Pancreas (tissue), 10 donors: ENCODE measurements at regions not wholly inside any gene's neighbourhood (a gene's known extent, or its start where the extent isn't known, plus 50 kb on each side); places are given as distances from the start of the nearest gene placed in this dataset.

Experiments
- ATAC-seq, 4 donors: fragments of 200-7000 bp; cut with Tn5 transposase; one replicate each; pipeline versions ENCODE4 v1.8.0 to v1.9.1; 2020; ENCODE audit warnings: mild to moderate bottlenecking in 4 of 4, moderate library complexity in 4 of 4
- DNase-seq, 6 donors: peaks; one replicate each; pipeline ENCODE4 v3.0.0-alpha.2; 2020
- FAIRE-seq: peaks from 2 replicates; lab custom pipeline; 2012; peaks lifted over from hg19 to GRCh38; lab: Jason Lieb, UNC
- H3K27ac ChIP-seq, 4 donors: fragments of 200-600 bp; sonication (generic); 1 replicate in 3 of 4; 2 replicates in 1 of 4; pipeline versions ENCODE4 v1.5.0 to v1.8.0; 2020
- H3K27me3 ChIP-seq, 4 donors: fragments of 200-600 bp; one replicate each; pipeline ENCODE4 v1.8.0; 2021
- H3K36me3 ChIP-seq, 3 donors: fragments of 200-600 bp; sonication (generic) in 1 of 3; one replicate each; pipeline versions ENCODE4 v1.5.0 to v1.8.0; 2020 to 2021
- H3K4me1 ChIP-seq, 3 donors: fragments of 200-600 bp; one replicate each; pipeline ENCODE4 v1.8.0; 2021
- H3K4me3 ChIP-seq, 4 donors: fragments of 200-600 bp; sonication (generic) in 2 of 4; one replicate each; pipeline versions ENCODE4 v1.5.0 to v1.8.0; 2020 to 2021
- H3K9me3 ChIP-seq, 4 donors: fragments of 200-600 bp; one replicate each; pipeline ENCODE4 v1.8.0; 2021
- WGBS, 2 donors: extraction: QIAGEN DNeasy Blood & Tissue Kit; methylation state at CpG; one replicate each; pipeline ENCODE4 v1.1.7; 2013; 5-methylcytosine and 5-hydroxymethylcytosine counted together
- intact Hi-C, 3 donors: fragments of 100-400 bp; cut with DNase I; formaldehyde crosslinking; loops; one replicate each; pipeline versions ENCODE4 v1.11.1 to v1.14.2; 2022
- TF ChIP-seq, protein P1 (sequence below), 4 donors: fragments of 200-600 bp; sonication (generic) in 3 of 4; IDR thresholded peaks; one replicate each; pipeline versions ENCODE4 v1.5.0 to v1.8.0; 2021; ENCODE audit warnings: antibody characterized with exemption in 4 of 4
- donor health status: healthy with polysubstance abuse.
- donor health status: DM: no; HTN: no; CAD: no; lungs with moderate emphysema.
- donor health status: DM: no; HTN: no; CAD: no.
- donor health status: control.
- donor health status: control.
- donor health status: Bipolar disorder and iron deficiency.
- donor health status: DM: yes; HTN: yes; CAD: no.
- donor health status: DM: no; HTN: no; CAD: no.
- donor health status: DM: no; HTN: no; CAD: no.
- donor health status: DM: yes; HTN: yes; CAD: no.

DNA sequence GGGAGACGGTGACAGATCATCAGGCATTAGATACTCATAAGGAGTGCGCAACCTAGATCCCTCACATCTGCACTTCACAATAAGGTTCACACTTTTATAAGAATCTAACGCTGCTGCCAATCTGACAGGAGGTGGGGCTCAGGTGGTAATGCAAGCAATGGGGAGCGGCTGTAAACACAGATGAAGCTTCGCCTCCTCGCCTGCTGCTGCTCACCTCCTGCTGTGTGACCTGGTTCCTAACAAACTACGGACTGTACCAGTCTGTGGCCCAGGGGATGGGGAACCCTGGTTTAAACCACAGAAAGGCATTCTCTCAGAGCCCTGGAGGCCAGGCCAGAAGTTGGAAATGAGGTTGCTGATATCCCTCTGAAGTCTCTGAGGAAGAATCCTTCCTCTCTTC lies 323.6 kb downstream of the DRD1 start:
- Histone ChIP-seq H3K27ac (no peak overlapping the region), H3K4me3 (no peak overlapping the region), H3K4me1 (no peaks in the 10 kb centered on the region), H3K9me3 (no peaks in the 10 kb centered on the region), H3K36me3 (no peaks in the 10 kb centered on the region), H3K27me3 (no peaks in the 10 kb centered on the region)
- ATAC-seq = no peak
- TF ChIP-seq, protein P1, sequence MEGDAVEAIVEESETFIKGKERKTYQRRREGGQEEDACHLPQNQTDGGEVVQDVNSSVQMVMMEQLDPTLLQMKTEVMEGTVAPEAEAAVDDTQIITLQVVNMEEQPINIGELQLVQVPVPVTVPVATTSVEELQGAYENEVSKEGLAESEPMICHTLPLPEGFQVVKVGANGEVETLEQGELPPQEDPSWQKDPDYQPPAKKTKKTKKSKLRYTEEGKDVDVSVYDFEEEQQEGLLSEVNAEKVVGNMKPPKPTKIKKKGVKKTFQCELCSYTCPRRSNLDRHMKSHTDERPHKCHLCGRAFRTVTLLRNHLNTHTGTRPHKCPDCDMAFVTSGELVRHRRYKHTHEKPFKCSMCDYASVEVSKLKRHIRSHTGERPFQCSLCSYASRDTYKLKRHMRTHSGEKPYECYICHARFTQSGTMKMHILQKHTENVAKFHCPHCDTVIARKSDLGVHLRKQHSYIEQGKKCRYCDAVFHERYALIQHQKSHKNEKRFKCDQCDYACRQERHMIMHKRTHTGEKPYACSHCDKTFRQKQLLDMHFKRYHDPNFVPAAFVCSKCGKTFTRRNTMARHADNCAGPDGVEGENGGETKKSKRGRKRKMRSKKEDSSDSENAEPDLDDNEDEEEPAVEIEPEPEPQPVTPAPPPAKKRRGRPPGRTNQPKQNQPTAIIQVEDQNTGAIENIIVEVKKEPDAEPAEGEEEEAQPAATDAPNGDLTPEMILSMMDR (IDR thresholded peaks at IDR 0.05) = no peak
- no peak for DNase-seq
- FAIRE-seq = no peak
- intact Hi-C loops = no loop called here
- WGBS, 2 donors = 80 to 82% methylated on average over 7 of the region's 7 CpGs

DNA sequence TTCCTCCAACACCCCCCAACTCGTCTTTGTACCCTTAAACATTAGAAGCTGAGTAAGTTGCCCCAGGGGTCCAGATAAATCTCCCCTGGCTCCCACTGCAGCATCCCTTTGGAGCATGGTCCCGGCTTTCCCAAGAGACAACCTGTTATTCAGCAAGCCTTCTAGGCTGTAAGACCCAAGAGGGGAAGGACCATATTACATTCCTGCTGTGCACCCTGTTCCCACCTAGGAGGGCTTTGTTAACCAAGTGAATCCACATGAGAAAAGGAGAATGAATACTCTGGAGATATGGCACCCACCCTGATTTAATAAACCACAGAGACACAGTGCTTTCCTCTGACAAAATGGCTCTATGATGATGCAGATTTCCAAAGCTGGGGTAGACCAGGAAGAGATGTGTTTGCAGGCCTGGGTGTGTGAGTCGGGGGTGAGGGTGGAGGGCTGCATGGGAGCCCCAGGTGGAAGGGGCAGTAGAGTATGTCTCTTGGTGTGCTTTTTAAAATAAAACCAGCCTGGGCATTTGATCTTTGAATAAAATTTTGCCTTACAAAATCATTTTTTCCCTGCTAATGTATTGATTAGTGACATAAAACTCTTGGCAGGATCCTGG lies 325.2 kb downstream of the DRD1 start:
- ATAC-seq (no peak), FAIRE-seq (no peak), DNase-seq (no peak)
- WGBS, 2 donors = 71 to 77% methylated on average over 3 of the region's 3 CpGs
- Histone ChIP-seq H3K36me3 (no peaks in the 10 kb centered on the region), H3K4me3 (no peak overlapping the region), H3K4me1 (no peaks in the 10 kb centered on the region), H3K9me3 (no peaks in the 10 kb centered on the region), H3K27me3 (no peaks in the 10 kb centered on the region), H3K27ac (no peak overlapping the region)
- TF ChIP-seq, protein P1 (IDR thresholded peaks at IDR 0.05) = no peak
- intact Hi-C loops = no loop called here

DNA sequence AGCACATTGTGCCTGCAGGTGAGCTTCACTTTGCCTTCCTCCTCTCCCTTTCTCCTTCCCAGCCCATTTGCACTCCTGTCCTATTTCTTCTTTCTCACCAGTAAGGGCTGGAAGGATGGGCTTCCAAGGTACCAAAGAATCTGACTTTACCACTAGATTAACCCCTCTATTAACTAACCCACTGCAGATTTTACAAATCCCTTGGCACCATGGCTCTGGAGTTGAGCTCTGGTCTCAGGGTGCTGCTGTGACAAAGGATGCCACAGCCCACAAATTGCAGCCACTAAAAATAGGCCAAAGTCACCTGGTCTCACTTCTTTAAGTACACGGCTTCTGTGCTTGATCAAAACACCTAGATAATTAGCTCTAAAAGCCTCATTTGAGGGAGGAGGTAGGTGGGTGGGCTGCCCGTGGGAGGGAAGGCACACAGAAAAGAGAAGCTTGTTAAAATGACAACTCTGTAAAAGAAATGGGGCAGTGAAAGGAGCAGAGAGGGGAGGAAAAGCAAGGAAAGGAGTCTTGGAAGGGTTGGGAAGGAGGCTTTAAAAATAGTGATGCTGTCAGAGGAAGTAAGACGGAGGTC lies 327.4 kb downstream of the DRD1 start:
- H3K9me3 ChIP-seq = no peaks in the 10 kb centered on the region
- H3K27ac ChIP-seq = no peak overlapping the region
- no peaks in the 10 kb centered on the region for H3K27me3 ChIP-seq
- no peaks in the 10 kb centered on the region for H3K36me3 ChIP-seq
- no peaks in the 10 kb centered on the region for H3K4me1 ChIP-seq
- intact Hi-C loops = no loop called here
- ATAC-seq (no peak), FAIRE-seq (no peak), DNase-seq (no peak)
- WGBS, 2 donors = 60 to 63% methylated on average over 3 of the region's 3 CpGs
- TF ChIP-seq, protein P1 (IDR thresholded peaks at IDR 0.05) = no peak
- H3K4me3 ChIP-seq = no peak overlapping the region

DNA sequence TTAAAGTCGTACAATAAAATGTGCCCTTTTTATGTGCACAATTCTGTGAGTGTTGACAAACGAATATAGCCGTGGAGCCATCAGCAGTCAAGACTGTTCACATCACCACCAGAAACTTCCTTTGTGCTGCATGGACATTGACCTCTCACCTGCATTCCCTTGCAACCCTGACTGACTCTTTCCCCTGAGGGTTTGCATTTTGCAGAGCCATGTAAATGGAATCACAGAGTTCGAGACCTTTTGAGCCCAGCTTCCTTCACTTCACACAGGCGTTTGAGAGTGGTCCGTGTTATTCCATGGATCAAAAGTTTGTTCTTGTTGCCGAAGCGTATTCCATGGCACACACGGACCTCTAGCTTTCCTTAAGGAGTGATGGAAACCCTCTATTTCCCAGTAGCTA lies 328.2 kb downstream of the DRD1 start:
- WGBS, 2 donors = 61 to 62% methylated on average over 9 of the region's 9 CpGs
- DNase-seq (no peak), ATAC-seq (no peak), FAIRE-seq (no peak)
- no peaks in the 10 kb centered on the region for H3K4me1 ChIP-seq
- no peaks in the 10 kb centered on the region for H3K9me3 ChIP-seq
- H3K27me3 ChIP-seq = no peaks in the 10 kb centered on the region
- intact Hi-C loops = no loop called here
- no peaks in the 10 kb centered on the region for H3K36me3 ChIP-seq
- no peak overlapping the region for H3K27ac ChIP-seq
- no peak overlapping the region for H3K4me3 ChIP-seq
- TF ChIP-seq, protein P1 (IDR thresholded peaks at IDR 0.05) = no peak

DNA sequence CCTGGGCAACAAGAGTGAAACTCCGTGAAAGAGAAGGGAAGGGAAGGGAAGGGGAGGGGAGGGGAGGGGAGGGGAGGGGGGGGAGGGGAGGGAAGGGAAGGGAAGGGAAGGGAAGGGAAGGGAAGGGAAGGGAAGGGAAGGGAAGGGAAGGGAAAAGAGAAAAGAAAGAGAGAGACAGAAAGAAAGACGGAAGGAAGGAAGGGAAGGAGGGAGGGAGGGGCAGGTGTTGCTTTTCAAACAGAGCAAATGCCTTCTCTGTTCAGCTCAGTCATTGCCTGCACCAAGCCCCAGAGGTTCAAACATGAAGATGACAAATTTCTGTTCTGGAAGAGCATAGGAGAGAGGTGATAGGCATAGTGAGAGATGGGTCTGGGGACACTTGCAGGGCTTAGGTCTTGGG lies 330.0 kb downstream of the DRD1 start:
- FAIRE-seq (no peak), DNase-seq (no peak), ATAC-seq (no peak)
- Histone ChIP-seq H3K27ac (no peak overlapping the region), H3K27me3 (no peaks in the 10 kb centered on the region), H3K36me3 (no peaks in the 10 kb centered on the region), H3K4me3 (no peak overlapping the region), H3K4me1 (no peaks in the 10 kb centered on the region), H3K9me3 (no peaks in the 10 kb centered on the region)
- intact Hi-C loops = no loop called here
- 73 to 86% methylated on average over 1 of the region's 2 CpGs for WGBS, 2 donors
- TF ChIP-seq, protein P1 (IDR thresholded peaks at IDR 0.05) = no peak
